GM12878 (cell line): ENCODE measurements at regions not wholly inside any gene's neighbourhood (a gene's known extent, or its start where the extent isn't known, plus 50 kb on each side); places are given as distances from the start of the nearest gene placed in this dataset.

ENCODE experiments used
- ATF2 ChIP-seq: IDR thresholded peaks from 2 replicates; pipeline ENCODE4 v1.6.1; 2012; ENCODE audit warnings: low read length, inconsistent platforms
- CTCF ChIP-seq, 3 experiments: IDR thresholded peaks in 2 of 3; conservative IDR thresholded peaks in 1 of 3; 2 replicates each; pipeline ENCODE4 v1.5.1; 2011; ENCODE audit warnings: low read depth in 3 of 3, low read length in 3 of 3, mild to moderate bottlenecking in 3 of 3, control low read depth in 2 of 3, moderate library complexity in 2 of 3, inconsistent platforms in 1 of 3, mixed read lengths in 1 of 3; ENCODE audit not compliant: control insufficient read depth in 2 of 3, insufficient read depth in 1 of 3; ENCODE audit errors: extremely low read depth in 1 of 3
- E2F8 ChIP-seq: fragments of 450-650 bp; IDR thresholded peaks from 2 replicates; pipeline ENCODE4 v1.6.1; 2018; ENCODE audit warnings: mild to moderate bottlenecking, low read depth, moderate library complexity; ENCODE audit not compliant: partially characterized antibody
- ZNF687 ChIP-seq: fragments of 450-650 bp; IDR thresholded peaks from 2 replicates; pipeline ENCODE4 v1.6.1; 2017; ENCODE audit warnings: mild to moderate bottlenecking, moderate library complexity
- ZSCAN29 ChIP-seq: fragments of 450-650 bp; IDR thresholded peaks from 2 replicates; pipeline ENCODE4 v1.6.1; 2017; ENCODE audit warnings: mild to moderate bottlenecking, moderate library complexity

- no peak for TF ChIP-seq CTCF (IDR thresholded peaks at IDR 0.05 in 2 of 3, conservative IDR thresholded peaks at IDR 0.05 in 1 of 3; ENCODE audit: control insufficient read depth in 2 of 3, extremely low read depth in 1 of 3, insufficient read depth in 1 of 3, low read depth in 3 of 3, low read length in 3 of 3)
- no peak for TF ChIP-seq ZSCAN29
- no peak for TF ChIP-seq E2F8
- no peak for TF ChIP-seq ATF2
- TF ChIP-seq ZNF687 = no peak
These were observed 107.8 kb upstream of the WNT4 start (continued) for GRCh38 chr1:22250724-22251123.
